AG20443 (cell line): ENCODE measurements at regions not wholly inside any gene's neighbourhood (a gene's known extent, or its start where the extent isn't known, plus 50 kb on each side); places are given as distances from the start of the nearest gene placed in this dataset.

ENCODE experiments used
- DNase-seq: peaks from one replicate; pipeline ENCODE4 v3.0.0; 2012; ENCODE audit warnings: low spot score, mixed read lengths

DNA sequence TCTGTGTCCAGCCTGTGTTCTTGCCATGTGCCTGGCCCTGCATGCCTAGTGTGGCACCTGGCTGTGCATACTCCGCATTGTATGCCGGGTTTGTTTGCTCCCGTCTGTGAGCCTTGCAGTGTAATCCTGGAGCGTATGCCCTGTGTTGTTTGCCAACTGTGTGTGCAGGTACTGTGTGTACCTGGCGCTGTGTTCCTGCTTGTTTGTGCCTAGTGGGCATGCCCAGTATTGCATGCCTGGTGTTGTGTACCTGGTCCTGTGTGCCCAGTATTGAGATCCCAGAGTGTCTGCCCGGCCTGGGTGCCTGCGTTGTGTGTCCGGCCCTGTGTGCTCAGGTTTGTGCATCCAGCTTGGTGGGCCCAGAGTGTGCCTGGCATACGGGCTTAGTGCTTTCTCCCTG, 54.5 kb upstream of the CHRNA7 start:
- DNase-seq: no peak

DNA sequence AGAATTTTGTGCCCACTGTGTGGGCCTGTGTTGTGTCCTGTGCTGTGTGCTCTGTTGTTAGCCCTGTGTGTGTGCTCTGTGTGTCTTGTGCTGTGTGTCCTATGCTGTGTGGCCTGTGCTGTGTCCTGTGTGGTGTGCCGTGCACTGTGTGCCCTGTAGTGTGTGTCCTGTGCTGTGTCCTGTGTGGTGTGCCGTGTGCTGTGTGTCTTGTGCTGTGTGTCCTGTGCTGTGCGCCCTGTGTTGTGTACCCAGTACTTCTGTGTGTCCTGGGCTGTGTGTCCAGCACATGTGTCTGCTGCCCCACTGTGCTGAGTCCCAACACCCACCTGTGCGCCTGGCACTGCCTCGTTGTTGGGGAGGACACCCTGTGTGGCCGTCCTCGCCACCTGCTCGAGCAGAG, 53.2 kb upstream of the CHRNA7 start:
- DNase-seq: no peak

DNA sequence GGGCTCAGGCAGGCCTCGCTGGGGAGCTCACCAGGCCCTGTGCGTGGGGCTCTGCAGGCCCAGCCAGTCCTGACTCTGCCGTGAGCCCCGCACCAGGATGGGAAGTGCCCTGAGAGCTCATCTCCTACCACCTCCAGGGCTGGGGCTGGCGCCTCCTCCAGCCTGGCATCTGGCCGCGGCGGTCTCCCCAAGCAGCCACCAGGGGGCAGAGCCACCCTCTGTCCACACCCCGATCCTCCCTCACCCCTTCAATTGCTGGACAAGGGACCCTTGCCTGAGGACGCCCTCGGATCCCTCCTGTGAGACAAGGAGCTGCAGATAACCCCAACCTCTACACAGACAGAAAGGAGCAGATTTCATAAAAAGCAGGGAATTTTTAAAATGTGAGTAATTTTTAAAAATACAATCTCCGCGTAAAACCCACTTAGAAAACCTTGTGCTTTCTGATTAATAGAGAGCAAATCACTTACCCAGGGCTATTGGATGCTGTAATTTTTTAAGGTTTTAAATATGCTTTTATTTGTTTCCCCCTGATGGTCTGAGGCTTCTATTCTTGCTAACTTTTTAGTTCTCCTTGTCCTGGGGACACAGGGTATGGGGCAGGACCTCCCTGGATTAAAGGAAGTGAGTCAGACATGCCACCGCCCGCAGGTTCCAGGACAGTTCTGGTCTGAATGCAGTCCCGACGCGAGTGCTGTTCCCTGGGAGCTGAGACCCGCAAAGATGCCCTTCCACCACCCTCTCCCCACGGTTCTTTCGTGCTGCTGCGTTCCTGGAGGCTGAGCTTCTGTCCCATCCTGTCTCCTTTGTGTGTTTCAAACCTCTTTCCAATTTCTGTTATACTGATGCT, 52.3 kb upstream of the CHRNA7 start:
- peak; percentile 77 for DNase-seq
